H9 (cell line): ENCODE measurements at regions not wholly inside any gene's neighbourhood (a gene's known extent, or its start where the extent isn't known, plus 50 kb on each side); places are given as distances from the start of the nearest gene placed in this dataset.

Experiments used
- DNase-seq: peaks from one replicate; pipeline ENCODE4 v3.0.0-alpha.2; 2017
- H2AFZ ChIP-seq: one replicate; pipeline ENCODE4 v1.6.1; 2013; ENCODE audit warnings: mild to moderate bottlenecking, low read length, control low read depth, moderate library complexity
- H2AK5ac ChIP-seq: 2 replicates; pipeline ENCODE4 v1.6.1; 2013; ENCODE audit warnings: low read length, control low read depth, mixed read lengths; ENCODE audit not compliant: insufficient read length
- H2BK120ac ChIP-seq: one replicate; pipeline ENCODE4 v1.6.1; 2013; ENCODE audit warnings: low read depth, mild to moderate bottlenecking, low read length, control low read depth, inconsistent platforms; ENCODE audit not compliant: poor library complexity, severe bottlenecking
- H2BK12ac ChIP-seq: 2 replicates; pipeline ENCODE4 v1.6.1; 2013; ENCODE audit warnings: low read length, control low read depth, mixed read lengths, low read depth; ENCODE audit not compliant: insufficient read length
- H2BK15ac ChIP-seq: 2 replicates; pipeline ENCODE4 v1.6.1; 2013; ENCODE audit warnings: low read depth, low read length, control low read depth
- H2BK20ac ChIP-seq: one replicate; pipeline ENCODE4 v1.6.1; 2013; ENCODE audit warnings: low read depth, mild to moderate bottlenecking, low read length, control low read depth, inconsistent platforms; ENCODE audit not compliant: poor library complexity, severe bottlenecking
- H2BK5ac ChIP-seq: 2 replicates; pipeline ENCODE4 v1.6.1; 2013; ENCODE audit warnings: low read length, control low read depth, mixed read lengths; ENCODE audit not compliant: insufficient read length
- H3K14ac ChIP-seq: 2 replicates; pipeline ENCODE4 v1.6.1; 2013; ENCODE audit warnings: low read length, control low read depth; ENCODE audit not compliant: insufficient read depth
- H3K18ac ChIP-seq: 2 replicates; pipeline ENCODE4 v1.6.1; 2013; ENCODE audit warnings: low read depth, mild to moderate bottlenecking, mixed read lengths, low read length, control low read depth; ENCODE audit not compliant: insufficient read length
- H3K23ac ChIP-seq: 2 replicates; pipeline ENCODE4 v1.6.1; 2013; ENCODE audit warnings: low read length, control low read depth, mixed read lengths, low read depth; ENCODE audit not compliant: insufficient read length
- H3K23me2 ChIP-seq: 2 replicates; pipeline ENCODE4 v1.6.1; 2013; ENCODE audit warnings: low read depth, mild to moderate bottlenecking, mixed read lengths, low read length, control low read depth; ENCODE audit not compliant: insufficient read length, poor library complexity, severe bottlenecking
- H3K27ac ChIP-seq: 2 replicates; pipeline ENCODE4 v1.5.1; 2013; ENCODE audit warnings: low read length, control low read depth, mixed read lengths, low read depth; ENCODE audit not compliant: insufficient read length
- H3K27me3 ChIP-seq: 2 replicates; pipeline ENCODE4 v1.6.1; 2013; ENCODE audit warnings: low read length, control low read depth, inconsistent platforms; ENCODE audit not compliant: insufficient read depth
- H3K4ac ChIP-seq: 2 replicates; pipeline ENCODE4 v1.6.1; 2013; ENCODE audit warnings: low read depth, mild to moderate bottlenecking, control low read depth, inconsistent platforms, low read length, moderate library complexity
- H3K4me1 ChIP-seq: 2 replicates; pipeline ENCODE4 v1.6.1; 2013; ENCODE audit warnings: low read length, control low read depth, inconsistent platforms; ENCODE audit not compliant: insufficient read depth
- H3K4me2 ChIP-seq: 2 replicates; pipeline ENCODE4 v1.6.1; 2013; ENCODE audit warnings: low read length, control low read depth, mixed read lengths; ENCODE audit not compliant: insufficient read length, insufficient read depth
- H3K56ac ChIP-seq: 2 replicates; pipeline ENCODE4 v1.6.1; 2013; ENCODE audit warnings: low read depth, mild to moderate bottlenecking, mixed read lengths, low read length, control low read depth; ENCODE audit not compliant: insufficient read length
- H3K79me1 ChIP-seq: 2 replicates; pipeline ENCODE4 v1.6.1; 2013; ENCODE audit warnings: low read depth, mild to moderate bottlenecking, moderate library complexity, low read length, control low read depth, inconsistent platforms; ENCODE audit not compliant: insufficient read depth, poor library complexity, severe bottlenecking
- H3K79me2 ChIP-seq: 2 replicates; pipeline ENCODE4 v1.6.1; 2013; ENCODE audit warnings: low read length, control low read depth, inconsistent platforms; ENCODE audit not compliant: insufficient read depth
- H3K9ac ChIP-seq: 2 replicates; pipeline ENCODE4 v1.6.1; 2013; ENCODE audit warnings: low read length, control low read depth, mixed read lengths; ENCODE audit not compliant: insufficient read length; ENCODE audit errors: extremely low read depth
- H3K9me3 ChIP-seq: one replicate; pipeline ENCODE4 v1.6.1; 2013; ENCODE audit warnings: low read depth, low read length, inconsistent platforms; ENCODE audit not compliant: control insufficient read depth
- H3T11ph ChIP-seq: one replicate; pipeline ENCODE4 v1.6.1; 2013; ENCODE audit warnings: mild to moderate bottlenecking, low read length, control low read depth, inconsistent platforms
- H4K20me1 ChIP-seq: one replicate; pipeline ENCODE4 v1.6.1; 2013; ENCODE audit not compliant: control insufficient read depth, insufficient read length, insufficient read depth
- H4K5ac ChIP-seq: 2 replicates; pipeline ENCODE4 v1.6.1; 2013; ENCODE audit warnings: low read depth, mild to moderate bottlenecking, mixed read lengths, low read length, control low read depth; ENCODE audit not compliant: insufficient read length
- H4K8ac ChIP-seq: replicated peaks from 2 replicates; pipeline ENCODE4 v1.6.1; 2013; ENCODE audit warnings: low read length, control low read depth, mixed read lengths, low read depth; ENCODE audit not compliant: insufficient read length
- H4K91ac ChIP-seq: 2 replicates; pipeline ENCODE4 v1.6.1; 2013; ENCODE audit warnings: low read depth, mild to moderate bottlenecking, moderate library complexity, mixed read lengths, low read length, control low read depth; ENCODE audit not compliant: insufficient read length
- H3K27ac Mint-ChIP-seq, 3 experiments: 2 replicates in 2 of 3; 3 replicates in 1 of 3; pipeline ENCODE4 v1.8.0; 2020 to 2021; ENCODE audit warnings: mixed read lengths in 3 of 3, mild to moderate bottlenecking in 1 of 3, moderate library complexity in 1 of 3
- H3K27me3 Mint-ChIP-seq: 2 replicates; pipeline ENCODE4 v1.8.0; 2021; ENCODE audit warnings: low read depth, mild to moderate bottlenecking, moderate library complexity, mixed read lengths
- H3K36me3 Mint-ChIP-seq, 3 experiments: 2 replicates in 2 of 3; 3 replicates in 1 of 3; pipeline ENCODE4 v1.8.0; 2020 to 2021; ENCODE audit warnings: low read depth in 3 of 3, mixed read lengths in 3 of 3; ENCODE audit not compliant: insufficient read depth in 1 of 3
- H3K4me1 Mint-ChIP-seq, 2 experiments: 2 replicates each; pipeline ENCODE4 v1.8.0; 2020; ENCODE audit warnings: mixed read lengths in 2 of 2
- H3K4me3 Mint-ChIP-seq, 2 experiments: 2 replicates in 1 of 2; 3 replicates in 1 of 2; pipeline ENCODE4 v1.8.0; 2020 to 2021; ENCODE audit warnings: mild to moderate bottlenecking in 2 of 2, mixed read lengths in 2 of 2, moderate library complexity in 1 of 2
- H3K9me3 Mint-ChIP-seq, 2 experiments: 2 replicates in 1 of 2; 3 replicates in 1 of 2; pipeline ENCODE4 v1.8.0; 2020; ENCODE audit warnings: mild to moderate bottlenecking in 2 of 2, mixed read lengths in 2 of 2, moderate library complexity in 1 of 2
- CTCF ChIP-seq: fragments of 200-600 bp; sonication (generic); conservative IDR thresholded peaks from 3 replicates; pipeline ENCODE4 v1.8.0; 2021; ENCODE audit warnings: antibody characterized with exemption, mild to moderate bottlenecking
- WGBS: extraction: QIAGEN DNeasy Blood & Tissue Kit; methylation state at CpG from one replicate; pipeline ENCODE4 v1.1.7; 2013; ENCODE audit warnings: missing lambda C conversion rate, low lambda C conversion rate, mixed read lengths; ENCODE audit not compliant: insufficient read length; ENCODE audit errors: extremely low coverage; 5-methylcytosine and 5-hydroxymethylcytosine counted together

- Histone ChIP-seq H3K18ac (no peak overlapping the region), H2BK15ac (no peak overlapping the region)
- no peak overlapping the region; a peak in 1 of 7 replicates for H3K27ac Mint-ChIP-seq
These were observed 1099.9 kb downstream of the PLA2G4A start for GRCh38 chr1:187928696-187929095.

More at GRCh38 chr1:187928696-187929095, 1099.9 kb downstream of the PLA2G4A start:
- Histone ChIP-seq H4K5ac (no peak overlapping the region), H3K79me1 (no peaks in the 10 kb centered on the region), H2BK12ac (no peak overlapping the region), H2AK5ac (no peak overlapping the region), H2AFZ (no peak overlapping the region), H2BK120ac (peak overlapping the region; percentile 1), H3K4me1 (peaks cover 6% of the 10 kb centered on the region; the same call in 1 of the 2 replicates), H3T11ph (no peak overlapping the region), H3K27me3 (no peaks in the 10 kb centered on the region), H3K27ac (no peak overlapping the region), H4K91ac (no peak overlapping the region), H3K14ac (no peak overlapping the region), H3K79me2 (no peaks in the 10 kb centered on the region), H3K4ac (no peak overlapping the region), H2BK5ac (no peak overlapping the region), H4K8ac (no peak overlapping the region), H3K23ac (no peak overlapping the region), H3K4me2 (no peak overlapping the region), H2BK20ac (no peak overlapping the region), H4K20me1 (no peaks in the 10 kb centered on the region), H3K9ac (no peak overlapping the region), H3K23me2 (no peaks in the 10 kb centered on the region), H3K56ac (no peak overlapping the region), H3K9me3 (no peaks in the 10 kb centered on the region)
- no peak for TF ChIP-seq CTCF
- Mint-ChIP-seq H3K4me1 (peaks cover 18 to 21% of the 10 kb centered on the region in 2 experiments), H3K4me3 (no peak overlapping the region), H3K9me3 (no peaks in the 10 kb centered on the region), H3K27me3 (no peaks in the 10 kb centered on the region; the same call in 1 of the 2 replicates), H3K36me3 (no peaks in the 10 kb centered on the region)
- WGBS = no CpG with 5 or more reads among the region's 2 CpGs
- no peak for DNase-seq
